Stimulated activated CD4-positive, alpha-beta T cell treated with anti-CD3 and anti-CD28 coated beads, Interleukin-4, amount 100 ng/mL, for 48 hours (primary cell): ENCODE measurements at regions not wholly inside any gene's neighbourhood (a gene's known extent, or its start where the extent isn't known, plus 50 kb on each side); places are given as distances from the start of the nearest gene placed in this dataset.

Source experiments
- DNase-seq, 2 donors: peaks; one replicate each; pipeline ENCODE4 v3.0.0-alpha.2; 2020; ENCODE audit warnings: low read depth in 2 of 2

DNA sequence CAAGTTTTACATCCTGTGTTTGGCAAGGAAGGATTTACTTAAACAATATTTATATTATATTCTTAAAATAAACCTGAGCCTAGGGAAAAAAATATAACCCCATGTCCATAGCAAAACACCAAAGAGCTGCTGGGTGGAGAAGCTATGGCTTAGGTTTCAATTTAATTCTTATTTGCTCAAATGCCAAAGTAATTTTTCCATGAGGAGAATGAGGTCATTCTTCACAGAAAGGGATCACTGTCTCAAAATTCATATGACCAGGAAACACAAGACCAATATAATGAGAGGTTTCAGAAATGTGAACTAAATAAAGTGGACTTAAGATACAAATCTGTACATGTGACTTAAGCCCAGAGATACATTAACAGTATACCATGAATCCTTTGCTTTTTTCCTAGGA lies 195.0 kb downstream of the PHLDA1 start:
- DNase-seq = no peak

DNA sequence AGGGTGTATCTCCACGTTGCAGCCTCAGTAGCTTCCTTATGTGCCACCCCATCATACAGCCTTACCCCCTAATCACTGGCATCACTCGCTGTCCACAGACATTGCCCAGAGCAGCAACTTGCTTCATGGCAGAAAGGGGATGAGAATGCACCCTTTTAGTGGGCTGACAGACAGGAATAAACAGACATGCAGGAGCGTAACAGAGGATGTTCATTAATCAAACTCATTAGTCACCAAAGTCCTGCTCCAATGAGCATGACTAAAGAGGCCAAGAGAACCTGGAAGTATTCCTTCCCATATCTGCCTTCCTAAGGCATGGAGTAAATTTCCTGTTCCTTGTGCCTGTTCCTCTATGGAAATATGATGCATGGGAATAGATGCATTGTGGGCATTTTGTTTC lies 197.0 kb downstream of the PHLDA1 start:
- no peak for DNase-seq

DNA sequence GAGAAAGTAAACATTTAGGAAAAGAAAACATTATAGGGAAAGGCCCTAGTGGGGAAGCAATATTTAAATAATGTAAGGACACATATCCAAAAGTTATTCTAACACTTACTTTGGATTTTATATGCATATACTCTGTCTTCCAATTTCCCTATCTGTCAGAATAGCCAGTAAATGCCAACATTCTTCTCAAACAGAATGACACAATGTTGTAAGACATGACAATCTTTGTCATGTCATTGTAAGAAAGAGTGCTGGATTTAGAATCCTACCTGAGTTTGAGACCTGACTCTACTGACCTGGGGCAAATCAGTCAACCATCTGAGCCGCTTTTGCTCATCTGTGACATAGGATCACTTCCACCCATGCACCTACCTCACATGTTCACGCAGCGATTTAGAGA lies 198.3 kb downstream of the PHLDA1 start:
- DNase-seq = no peak

DNA sequence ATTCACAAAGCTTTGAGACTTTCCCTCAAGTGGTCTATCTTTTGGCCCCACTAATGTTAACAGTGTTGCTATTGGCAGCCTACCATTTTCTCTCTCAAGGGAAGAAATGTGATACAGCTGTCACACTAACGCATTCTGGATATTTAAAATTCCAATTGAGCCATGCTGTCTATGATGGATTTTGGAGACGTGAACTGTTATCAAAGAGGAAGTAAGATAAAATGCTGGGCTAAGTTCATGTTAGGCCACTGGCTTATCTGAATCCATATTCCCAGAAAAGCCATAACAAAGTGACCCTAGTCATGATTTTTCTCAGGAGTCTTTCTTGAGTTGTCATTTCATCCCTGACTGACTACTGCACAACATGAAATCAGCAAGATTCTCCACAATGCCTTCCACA lies 200.2 kb downstream of the PHLDA1 start:
- DNase-seq = no peak

DNA sequence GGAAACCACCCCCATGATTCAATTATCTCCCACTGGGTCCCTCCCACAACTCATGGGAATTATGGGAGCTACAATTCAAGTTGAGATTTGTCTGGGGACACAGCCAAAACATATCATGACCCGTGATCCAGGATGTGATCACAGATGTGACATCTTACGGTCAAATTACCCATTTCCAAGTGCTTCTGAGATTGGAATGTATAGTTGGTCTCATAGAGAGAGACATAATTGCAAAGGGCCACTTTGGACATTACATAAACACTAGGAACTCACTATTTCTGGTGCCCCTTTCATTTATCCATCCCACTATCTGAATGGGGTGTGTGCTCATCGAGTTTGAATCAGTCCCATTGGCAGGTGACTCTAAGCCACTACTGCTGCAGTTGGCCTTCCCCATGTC lies 204.5 kb downstream of the PHLDA1 start:
- no peak for DNase-seq

DNA sequence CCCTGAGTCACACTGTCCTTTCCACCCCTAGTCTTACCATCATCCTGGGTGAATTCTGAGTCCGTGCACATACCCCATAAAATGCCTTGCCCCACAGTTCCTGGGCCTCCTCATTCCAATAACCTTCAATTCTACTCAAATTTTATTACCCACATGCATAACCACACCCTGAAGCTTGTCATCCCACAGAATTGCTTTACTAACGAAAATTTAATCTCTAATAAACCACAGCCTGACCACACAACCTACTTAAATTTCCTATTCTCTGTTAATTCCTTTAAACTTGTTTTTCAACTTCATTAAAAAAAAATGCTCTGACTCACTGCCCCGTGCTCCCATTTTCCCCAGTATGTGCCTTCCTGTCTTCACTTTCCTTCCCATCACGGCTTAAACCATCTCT lies 205.9 kb downstream of the PHLDA1 start:
- DNase-seq = no peak

DNA sequence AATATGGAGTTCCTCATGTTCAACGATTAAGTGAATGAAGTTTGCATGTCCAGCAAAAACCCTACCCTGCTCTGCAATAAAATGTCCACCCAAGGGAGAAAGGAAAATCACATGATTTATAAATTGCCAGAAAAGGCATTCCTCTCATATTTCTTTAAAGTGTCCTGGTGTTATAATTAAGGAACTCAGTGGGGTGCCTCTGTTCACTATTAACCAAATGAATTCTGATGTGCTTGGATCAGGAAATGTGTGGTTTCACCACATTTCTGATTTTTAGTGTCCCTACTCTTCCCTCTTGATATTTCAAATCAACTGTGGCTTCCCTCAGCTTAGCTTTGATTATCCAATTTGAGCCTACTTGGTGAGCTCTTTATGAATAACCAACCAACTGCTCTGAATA lies 208.1 kb downstream of the PHLDA1 start:
- DNase-seq = no peak

DNA sequence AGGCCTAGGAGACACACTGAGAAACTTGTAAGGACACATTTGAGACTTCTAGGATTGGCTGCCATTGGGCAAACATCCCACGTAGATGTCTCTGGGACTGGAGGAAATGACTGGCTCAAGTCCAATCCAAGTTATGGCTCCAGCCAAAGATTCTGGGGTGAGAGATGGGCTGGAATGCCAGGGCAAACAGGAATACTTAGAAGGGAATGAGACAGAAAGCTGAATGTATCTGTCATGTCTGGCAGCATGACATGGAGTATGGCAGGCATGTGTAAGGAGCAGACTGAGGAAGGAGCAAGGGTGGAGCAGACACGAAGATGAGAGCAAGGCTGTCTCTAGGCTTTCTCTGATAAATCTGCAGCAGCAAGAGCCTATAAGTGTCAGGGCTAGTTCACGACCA lies 209.2 kb downstream of the PHLDA1 start:
- DNase-seq = no peak

DNA sequence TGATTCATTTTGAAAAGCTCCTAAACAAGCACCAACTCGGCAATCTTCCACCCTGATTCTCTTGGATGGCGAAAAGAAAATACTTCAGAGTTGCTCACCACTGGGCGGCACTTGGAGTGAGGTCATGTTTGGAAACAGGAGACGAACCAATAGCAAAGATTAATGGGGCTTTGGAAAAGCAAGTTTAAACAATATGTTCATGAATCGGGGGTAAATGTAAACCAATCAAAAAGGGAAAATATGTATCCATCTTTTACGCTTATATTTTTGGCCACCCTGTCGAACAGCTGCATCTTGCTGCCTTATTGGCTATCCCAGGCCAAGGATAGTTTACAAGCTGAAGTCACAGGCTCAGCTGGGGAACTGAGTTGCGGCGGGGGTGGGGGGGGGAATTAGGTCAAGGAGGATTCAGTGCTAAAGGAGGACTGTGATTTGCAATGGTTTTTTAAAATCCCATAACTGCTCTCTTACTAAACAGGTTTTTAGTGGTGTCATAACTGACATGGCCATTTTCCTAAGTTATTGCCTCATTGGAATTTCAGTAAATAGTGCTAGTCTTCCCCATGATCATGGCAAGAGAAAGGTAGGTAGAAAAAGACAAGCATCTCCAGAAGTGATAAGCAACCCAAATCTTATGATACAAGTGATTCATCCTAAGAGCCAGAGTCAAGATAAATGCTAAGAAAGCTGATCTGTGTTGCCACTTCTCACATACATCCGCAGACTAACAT lies 210.6 kb downstream of the PHLDA1 start:
- DNase-seq = no peak

DNA sequence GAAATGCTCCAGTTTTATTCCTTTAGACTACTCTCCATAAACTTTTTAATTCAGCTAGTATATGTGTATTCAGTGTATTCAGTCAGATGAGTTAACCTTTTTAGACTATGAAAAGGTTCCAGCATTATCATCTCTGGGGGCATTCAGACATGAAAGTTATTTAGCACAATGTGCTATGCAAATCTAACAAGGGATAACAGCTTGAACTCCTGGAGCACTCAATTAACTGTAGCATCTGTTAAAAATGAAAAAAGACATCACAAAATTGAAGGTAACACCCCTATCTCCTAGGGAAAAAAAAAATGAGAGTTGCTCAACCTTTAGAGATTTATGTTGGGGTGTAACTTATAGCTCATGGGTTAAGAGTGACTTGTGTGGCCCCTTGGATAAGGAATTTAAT lies 211.5 kb downstream of the PHLDA1 start:
- no peak for DNase-seq

DNA sequence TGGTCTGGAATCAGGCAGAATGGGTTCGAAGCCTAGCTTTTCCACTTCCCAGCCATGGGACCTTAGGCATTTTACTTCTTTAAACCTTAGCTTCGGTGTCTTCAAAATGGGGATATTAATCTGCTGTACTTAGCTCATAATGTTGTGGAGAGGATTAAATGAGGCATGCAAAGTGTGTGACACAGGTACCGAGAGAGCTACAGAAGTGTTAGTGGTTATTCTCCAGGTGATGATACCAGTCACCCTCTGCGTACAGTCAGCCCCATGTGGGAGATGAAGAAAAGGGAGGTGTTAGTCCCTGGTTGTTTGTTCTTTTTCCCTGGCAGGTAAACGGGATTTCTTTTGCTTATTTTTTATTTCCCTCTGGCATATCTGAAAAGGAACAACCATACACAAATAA lies 212.1 kb downstream of the PHLDA1 start:
- DNase-seq = no peak

DNA sequence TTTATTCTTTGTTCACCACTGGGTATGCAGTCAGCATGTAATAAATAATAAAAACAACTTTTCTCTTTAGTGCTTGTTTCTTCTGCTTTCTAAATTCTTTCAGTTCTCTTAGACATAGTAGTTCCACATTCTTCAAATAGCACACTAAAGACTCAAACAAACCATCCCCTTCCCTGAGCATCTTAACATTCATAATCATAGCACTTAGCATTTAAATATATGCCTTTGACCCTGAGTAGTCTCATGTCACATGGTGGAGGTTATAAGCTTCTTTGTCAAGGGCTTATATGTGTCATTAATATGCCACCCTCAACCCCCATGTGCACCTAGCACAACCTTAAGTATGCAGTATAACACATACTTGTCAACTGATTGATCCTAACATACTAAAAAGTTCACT lies 212.7 kb downstream of the PHLDA1 start:
- no peak for DNase-seq

DNA sequence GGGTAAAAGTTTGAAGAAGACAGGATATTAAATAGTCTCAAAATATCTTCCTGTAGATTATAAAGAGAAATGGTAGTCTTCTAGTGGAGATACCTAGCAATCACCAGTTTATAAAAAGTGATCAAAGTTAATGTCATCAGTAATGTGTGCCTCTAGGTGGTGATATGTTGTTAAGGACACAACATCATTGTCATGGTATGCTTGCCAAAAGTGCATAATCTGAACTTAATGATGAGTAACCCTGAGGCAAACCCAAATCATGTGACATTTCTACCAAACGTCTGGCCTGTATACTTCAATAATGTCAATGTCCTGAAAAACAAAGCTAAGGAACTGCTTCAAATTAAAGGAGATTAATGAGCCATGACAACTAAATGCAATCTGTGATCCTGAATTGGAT lies 214.7 kb downstream of the PHLDA1 start:
- DNase-seq = no peak

DNA sequence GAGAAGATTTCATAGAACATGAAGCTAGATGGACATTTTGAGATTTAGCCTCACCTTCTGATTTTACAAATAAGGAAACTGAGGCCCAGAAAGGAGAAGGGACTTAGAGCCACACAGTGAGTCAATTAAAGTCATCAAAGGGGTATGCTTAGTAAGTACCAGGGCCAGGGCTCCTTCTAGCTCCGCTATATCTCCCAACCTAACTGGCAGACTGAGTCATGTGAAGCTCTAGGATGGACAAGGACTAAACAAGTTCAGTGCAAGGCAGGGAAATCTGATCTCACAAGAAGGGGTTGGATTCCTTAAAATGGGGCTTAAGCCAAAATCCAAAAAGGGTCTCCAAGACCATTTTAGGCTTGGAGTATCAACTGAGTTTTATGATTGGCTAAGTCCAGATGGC lies 215.8 kb downstream of the PHLDA1 start:
- DNase-seq = no peak

DNA sequence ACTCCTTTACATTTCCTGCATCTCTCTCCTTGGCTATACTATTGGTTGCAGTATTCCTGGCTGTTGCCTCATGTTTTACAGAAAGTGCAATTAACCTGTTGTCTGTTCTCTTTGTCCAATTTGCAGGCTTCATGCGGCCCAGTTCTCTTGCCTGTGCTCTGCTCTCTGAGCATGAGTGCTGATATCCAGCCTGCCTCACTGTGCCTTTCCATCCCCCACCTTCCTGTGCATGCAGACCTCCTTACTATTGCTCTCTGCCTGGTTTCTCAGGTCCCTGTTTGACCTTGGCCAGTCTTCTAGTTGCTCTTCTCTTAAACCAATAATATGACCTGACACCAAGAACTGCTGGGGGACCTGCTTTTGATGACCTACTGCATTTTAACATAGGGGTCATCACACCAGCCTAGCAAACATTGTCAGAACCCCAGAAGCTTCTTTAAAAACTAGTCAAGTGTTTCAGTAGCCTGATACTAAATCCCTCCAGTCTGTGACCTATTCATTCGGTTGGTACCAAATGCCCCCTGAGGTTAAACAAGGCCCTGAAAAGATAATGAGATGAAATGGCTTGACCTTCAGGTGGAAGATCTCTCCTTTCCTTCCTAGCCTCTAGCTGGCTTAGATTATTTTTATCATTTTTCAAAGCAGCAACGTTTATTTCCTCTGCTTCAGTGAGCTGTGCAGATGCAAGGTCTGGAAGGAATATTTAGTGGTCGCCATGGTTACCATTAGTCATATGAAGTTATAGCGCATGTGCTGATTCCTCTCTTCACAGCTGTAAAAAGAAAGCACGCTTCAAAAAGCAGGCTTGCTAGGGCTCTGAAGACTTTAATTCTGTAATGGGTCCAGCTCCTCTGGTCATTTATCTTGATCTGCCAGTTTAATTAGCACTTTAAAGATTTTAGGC lies 216.5 kb downstream of the PHLDA1 start:
- DNase-seq = no peak

DNA sequence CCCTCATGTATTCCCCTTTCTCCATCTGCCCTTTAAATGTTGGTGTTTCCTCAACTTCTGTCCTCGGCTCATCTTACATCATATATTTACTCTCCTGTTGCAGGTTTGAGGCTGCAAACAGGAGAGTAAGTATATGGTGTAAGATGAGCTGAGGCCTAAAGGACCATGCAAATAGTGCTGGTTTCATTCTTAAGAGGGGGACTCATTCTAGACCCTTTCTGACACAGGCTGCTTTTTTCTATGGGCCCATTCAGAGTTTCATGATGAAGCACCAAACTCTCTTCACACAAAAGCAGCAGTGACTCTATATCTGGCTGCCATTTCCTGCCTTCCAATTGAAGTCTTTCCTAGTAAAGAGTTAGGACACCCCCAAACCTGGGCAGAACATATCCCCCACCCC lies 218.5 kb downstream of the PHLDA1 start:
- DNase-seq = no peak

DNA sequence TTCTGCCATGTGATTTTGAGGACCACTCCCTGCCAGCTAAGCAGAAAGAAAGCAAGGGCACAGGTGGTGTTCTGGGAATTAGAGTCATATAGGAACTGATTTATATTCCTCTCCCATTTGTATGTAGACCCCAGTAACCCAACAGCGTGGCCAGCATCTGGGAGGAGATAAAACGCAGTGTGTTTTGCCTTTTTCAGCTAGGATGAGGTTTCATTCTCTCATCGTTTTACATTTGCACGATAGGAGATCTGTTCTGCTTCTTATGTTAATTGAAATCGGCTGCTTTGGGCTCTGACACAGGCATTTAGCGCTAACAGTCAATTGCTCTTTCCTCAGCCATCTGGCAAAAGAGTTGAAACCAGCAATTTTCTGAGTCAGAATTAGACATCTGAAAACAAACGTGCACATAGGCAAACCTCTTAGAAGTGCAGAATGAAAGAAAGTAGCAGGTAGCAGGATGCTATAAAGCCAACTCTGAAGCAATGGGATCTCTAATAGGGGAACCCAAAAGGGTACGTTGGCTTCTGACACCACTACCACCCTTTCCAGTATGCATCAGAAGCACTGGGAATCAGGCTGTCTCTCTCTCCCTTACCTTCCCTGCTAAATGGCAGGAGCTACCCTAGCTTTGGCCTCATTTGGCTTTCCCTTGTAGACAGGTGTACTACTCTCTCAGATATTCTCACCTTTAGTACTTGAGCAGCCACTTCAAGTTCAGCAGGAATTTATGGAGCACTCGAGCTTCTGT lies 219.1 kb downstream of the PHLDA1 start:
- DNase-seq = no peak

DNA sequence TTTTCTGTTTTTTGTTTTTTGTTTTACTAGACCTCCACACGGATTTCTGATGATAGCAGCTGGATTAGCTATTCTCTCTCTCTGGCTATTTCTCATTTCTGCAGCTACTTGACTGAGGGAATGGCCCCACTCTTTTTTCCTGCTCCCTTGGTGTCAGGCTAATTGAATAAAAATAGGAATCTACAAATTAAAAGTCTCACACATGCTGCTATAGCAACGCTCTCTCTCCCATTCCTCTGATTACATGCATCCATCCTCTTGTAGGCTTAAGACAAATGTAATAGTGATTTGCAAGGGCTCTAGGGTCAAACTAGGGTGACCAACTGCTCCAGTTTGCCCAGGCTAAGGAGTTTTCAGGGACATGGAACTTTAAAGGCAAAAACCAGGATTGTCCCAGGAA lies 221.8 kb downstream of the PHLDA1 start:
- no peak for DNase-seq

DNA sequence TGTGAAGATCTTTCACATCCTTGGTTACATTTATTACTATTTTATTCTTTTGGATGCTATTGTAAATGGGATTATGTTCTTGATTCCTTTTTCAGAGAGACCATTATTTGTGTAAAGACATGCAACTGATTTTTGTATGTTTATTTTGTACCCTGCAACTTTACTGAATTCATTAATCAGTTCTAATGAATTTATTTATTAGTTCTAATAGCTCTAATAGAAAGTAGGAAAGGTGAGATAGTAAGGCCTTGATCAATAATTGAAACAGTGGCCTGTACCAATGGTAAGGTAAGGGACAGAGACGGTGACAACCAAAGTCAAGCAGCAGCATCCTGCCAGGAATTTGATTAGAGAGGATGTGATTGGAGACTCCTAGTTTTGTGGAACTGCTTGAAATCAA lies 224.1 kb downstream of the PHLDA1 start:
- DNase-seq = no peak

DNA sequence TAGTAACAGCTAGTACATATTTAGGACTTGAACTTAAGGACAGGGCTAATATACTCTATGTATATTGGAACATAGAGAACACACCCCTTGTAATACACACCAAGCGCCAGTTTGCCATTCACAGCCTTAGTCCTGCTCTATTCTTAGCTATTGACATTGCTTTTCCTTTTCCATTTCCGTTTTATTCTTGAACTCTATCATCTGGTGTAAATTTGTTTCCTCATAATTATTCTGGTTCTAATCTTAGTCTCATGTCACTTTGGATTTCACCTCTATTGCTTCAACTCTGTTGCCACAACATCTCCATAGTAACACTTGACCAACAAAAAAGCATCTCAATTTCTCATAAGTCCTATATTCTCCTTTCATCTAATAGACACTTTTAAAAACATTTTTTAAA lies 225.7 kb downstream of the PHLDA1 start:
- no peak for DNase-seq

DNA sequence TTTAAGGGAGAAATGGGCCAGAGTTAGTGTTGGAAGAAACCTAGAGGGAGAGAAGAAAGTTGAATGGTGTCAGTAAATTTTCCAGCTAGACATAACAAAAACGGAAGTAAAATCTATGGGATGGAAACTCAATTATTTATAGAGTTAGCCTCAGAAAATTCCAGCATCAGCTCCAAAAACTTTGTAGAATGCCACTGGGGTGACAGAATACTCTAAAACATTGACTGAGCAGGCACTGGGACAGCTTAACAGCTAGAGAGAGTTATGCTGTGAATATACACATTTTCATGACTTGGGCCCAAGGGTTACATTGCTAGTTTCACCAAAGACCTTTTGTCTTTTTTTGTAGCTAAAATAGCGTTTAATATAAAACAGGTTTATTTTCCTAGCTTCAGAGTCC lies 226.3 kb downstream of the PHLDA1 start:
- DNase-seq = no peak

DNA sequence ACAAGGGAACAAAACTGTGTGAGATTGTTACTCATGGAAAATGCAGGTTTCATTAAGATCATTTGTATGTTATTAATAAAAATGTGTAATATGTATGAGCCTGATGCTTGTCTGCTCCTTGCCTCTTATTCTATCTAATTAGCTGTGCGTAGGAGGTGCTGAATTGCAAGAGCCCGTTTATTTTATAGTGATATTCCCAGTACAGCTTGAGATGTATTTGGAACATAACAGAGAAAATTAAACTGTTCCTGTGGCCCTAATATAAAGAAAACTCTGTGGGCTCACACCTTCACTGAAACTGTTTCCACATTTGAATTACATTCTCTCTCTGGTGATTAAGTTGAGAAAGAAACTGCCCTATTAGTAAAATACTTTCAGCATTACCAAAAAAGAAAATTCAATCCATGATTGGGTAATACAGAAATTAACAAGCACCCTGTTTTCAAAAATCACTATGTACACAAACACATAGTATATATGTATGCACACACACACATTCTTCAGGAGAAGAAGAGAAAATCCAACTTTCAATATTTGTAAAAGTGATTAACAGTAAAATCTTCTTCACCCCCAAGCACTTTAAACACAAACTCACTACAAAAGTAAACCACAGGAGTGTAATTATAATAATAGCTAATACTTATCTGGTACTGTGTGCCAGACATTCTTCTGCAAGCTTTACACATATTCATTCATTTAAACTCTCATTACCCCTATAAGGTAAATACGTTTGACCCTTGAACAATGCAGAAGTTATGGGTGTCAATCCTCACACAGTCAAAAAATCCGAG lies 233.2 kb downstream of the PHLDA1 start:
- no peak for DNase-seq
